KMS-11 (cell line): ENCODE measurements at regions not wholly inside any gene's neighbourhood (a gene's known extent, or its start where the extent isn't known, plus 50 kb on each side); places are given as distances from the start of the nearest gene placed in this dataset.

Source experiments
- H2AFZ ChIP-seq: fragments of 200-600 bp; sonication (generic); 2 replicates; pipeline ENCODE4 v1.6.1; 2016; ENCODE audit warnings: antibody characterized with exemption, mixed run types, low read depth
- H3K27ac ChIP-seq: fragments of 200-600 bp; sonication (generic); 2 replicates; pipeline ENCODE4 v1.6.1; 2016; ENCODE audit warnings: mild to moderate bottlenecking, mixed run types
- H3K27me3 ChIP-seq: fragments of 200-600 bp; sonication (generic); 2 replicates; pipeline ENCODE4 v1.6.1; 2017; ENCODE audit warnings: mild to moderate bottlenecking, low read depth, mixed run types, moderate library complexity; ENCODE audit not compliant: insufficient read depth
- H3K36me3 ChIP-seq: fragments of 200-600 bp; sonication (generic); 2 replicates; pipeline ENCODE4 v1.6.1; 2017; ENCODE audit warnings: mild to moderate bottlenecking, mixed run types; ENCODE audit not compliant: insufficient read depth
- H3K4me1 ChIP-seq: fragments of 200-600 bp; sonication (generic); 2 replicates; pipeline ENCODE4 v1.6.1; 2016; ENCODE audit warnings: mild to moderate bottlenecking, low read depth, mixed run types; ENCODE audit not compliant: poor library complexity, severe bottlenecking
- H3K4me2 ChIP-seq: fragments of 200-600 bp; sonication (generic); 2 replicates; pipeline ENCODE4 v1.7.0; 2016; ENCODE audit warnings: mild to moderate bottlenecking, mixed run types
- H3K4me3 ChIP-seq: fragments of 200-600 bp; sonication (generic); IDR thresholded peaks from 2 replicates; pipeline ENCODE4 v1.6.1; 2017; ENCODE audit warnings: low read depth, low read length, mixed read lengths; ENCODE audit not compliant: insufficient read depth
- H3K79me2 ChIP-seq: fragments of 200-600 bp; sonication (generic); 2 replicates; pipeline ENCODE4 v1.6.1; 2016; ENCODE audit warnings: low read depth, mixed run types; ENCODE audit not compliant: insufficient read depth
- H3K9ac ChIP-seq: fragments of 200-600 bp; sonication (generic); 2 replicates; pipeline ENCODE4 v1.6.1; 2016; ENCODE audit warnings: mild to moderate bottlenecking, mixed run types
- H4K20me1 ChIP-seq: fragments of 200-600 bp; sonication (generic); 2 replicates; pipeline ENCODE4 v1.6.1; 2016; ENCODE audit warnings: mild to moderate bottlenecking, mixed run types; ENCODE audit not compliant: insufficient read depth
- CTCF ChIP-seq: fragments of 200-600 bp; sonication (generic); conservative IDR thresholded peaks from 2 replicates; pipeline ENCODE4 v1.6.1; 2017; ENCODE audit warnings: low read depth, mild to moderate bottlenecking, antibody characterized with exemption, low read length, moderate library complexity, mixed read lengths

GRCh38 chr7:35581605-35582210 lies 113.2 kb downstream of the HERPUD2 start:
- H3K4me3 ChIP-seq: no peak overlapping the region
- H3K4me2 ChIP-seq: no peak overlapping the region
- no peak overlapping the region for H2AFZ ChIP-seq
- H3K9ac ChIP-seq: no peak overlapping the region
- no peaks in the 10 kb centered on the region for H3K36me3 ChIP-seq
- H3K27ac ChIP-seq: no peak overlapping the region
- no peaks in the 10 kb centered on the region for H3K27me3 ChIP-seq
- H3K79me2 ChIP-seq: no peaks in the 10 kb centered on the region
- H4K20me1 ChIP-seq: no peaks in the 10 kb centered on the region
- no peaks in the 10 kb centered on the region for H3K4me1 ChIP-seq
- TF ChIP-seq CTCF: no peak

GRCh38 chr7:35576031-35576573 lies 118.8 kb downstream of the HERPUD2 start:
- no peak overlapping the region for H3K4me2 ChIP-seq
- H3K27me3 ChIP-seq: no peaks in the 10 kb centered on the region
- no peak overlapping the region for H2AFZ ChIP-seq

GRCh38 chr7:35571611-35572240 lies 123.2 kb downstream of the HERPUD2 start:
- Histone ChIP-seq H4K20me1 (no peaks in the 10 kb centered on the region), H2AFZ (no peak overlapping the region), H3K4me2 (no peak overlapping the region), H3K27me3 (no peaks in the 10 kb centered on the region), H3K36me3 (no peaks in the 10 kb centered on the region), H3K4me3 (no peak overlapping the region), H3K4me1 (no peaks in the 10 kb centered on the region), H3K9ac (no peak overlapping the region), H3K27ac (no peak overlapping the region), H3K79me2 (no peaks in the 10 kb centered on the region)
- TF ChIP-seq CTCF: no peak

More at GRCh38 chr7:35576031-35576573, 118.8 kb downstream of the HERPUD2 start:
- no peak for TF ChIP-seq CTCF
- Histone ChIP-seq H3K9ac (no peak overlapping the region), H3K36me3 (no peaks in the 10 kb centered on the region), H3K4me3 (no peak overlapping the region), H3K4me1 (no peaks in the 10 kb centered on the region), H3K27ac (no peak overlapping the region), H3K79me2 (no peaks in the 10 kb centered on the region), H4K20me1 (no peaks in the 10 kb centered on the region)

GRCh38 chr7:35570937-35571336 lies 124.0 kb downstream of the HERPUD2 start:
- Histone ChIP-seq H3K9ac (no peak overlapping the region), H3K27ac (no peak overlapping the region), H3K4me2 (no peak overlapping the region), H3K79me2 (no peaks in the 10 kb centered on the region), H3K36me3 (no peaks in the 10 kb centered on the region), H2AFZ (no peak overlapping the region), H4K20me1 (no peaks in the 10 kb centered on the region), H3K4me1 (no peaks in the 10 kb centered on the region), H3K4me3 (no peak overlapping the region), H3K27me3 (no peaks in the 10 kb centered on the region)
- no peak for TF ChIP-seq CTCF
